Choroid plexus epithelial cell (primary cell): ENCODE measurements at regions not wholly inside any gene's neighbourhood (a gene's known extent, or its start where the extent isn't known, plus 50 kb on each side); places are given as distances from the start of the nearest gene placed in this dataset.
"Not testable (repeated sequence)": the region's sequence is repeated elsewhere in the genome, so short reads cannot be mapped to it uniquely, and the experiment has no call there.

Experiments used
- DNase-seq: peaks from one replicate; pipeline ENCODE4 v3.0.0-alpha.2; 2010; ENCODE audit warnings: low read depth
- H3K4me3 ChIP-seq: 2 replicates; pipeline ENCODE4 v1.5.1; 2011; ENCODE audit warnings: low read depth, mild to moderate bottlenecking, control low read depth, low read length, moderate library complexity
- TF ChIP-seq, protein P1 (sequence below): conservative IDR thresholded peaks from 2 replicates; pipeline ENCODE4 v1.5.1; 2011; ENCODE audit warnings: low read depth, mild to moderate bottlenecking, control low read depth, inconsistent platforms, low read length, moderate library complexity

DNA sequence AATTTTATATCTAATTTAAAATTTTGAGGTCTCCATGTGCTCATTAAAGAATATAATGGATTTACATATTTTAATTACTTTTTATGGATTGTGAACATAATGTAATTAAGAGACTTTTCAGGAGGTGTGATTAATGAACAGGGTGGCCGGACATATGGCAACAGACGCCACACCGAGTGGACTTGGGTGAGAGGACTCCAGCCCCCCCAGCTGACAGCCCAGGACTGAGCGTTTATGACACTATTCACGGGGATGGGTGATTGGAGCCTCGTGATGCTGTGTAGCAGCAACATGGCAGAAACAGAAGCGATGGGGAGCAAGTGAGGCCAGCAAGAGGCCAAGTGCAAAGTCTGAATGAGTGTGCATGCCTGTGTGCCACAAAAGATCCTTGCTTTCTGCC is 1176.9 kb downstream of the TYW1 start:
- no peak overlapping the region for H3K4me3 ChIP-seq
- TF ChIP-seq, protein P1, sequence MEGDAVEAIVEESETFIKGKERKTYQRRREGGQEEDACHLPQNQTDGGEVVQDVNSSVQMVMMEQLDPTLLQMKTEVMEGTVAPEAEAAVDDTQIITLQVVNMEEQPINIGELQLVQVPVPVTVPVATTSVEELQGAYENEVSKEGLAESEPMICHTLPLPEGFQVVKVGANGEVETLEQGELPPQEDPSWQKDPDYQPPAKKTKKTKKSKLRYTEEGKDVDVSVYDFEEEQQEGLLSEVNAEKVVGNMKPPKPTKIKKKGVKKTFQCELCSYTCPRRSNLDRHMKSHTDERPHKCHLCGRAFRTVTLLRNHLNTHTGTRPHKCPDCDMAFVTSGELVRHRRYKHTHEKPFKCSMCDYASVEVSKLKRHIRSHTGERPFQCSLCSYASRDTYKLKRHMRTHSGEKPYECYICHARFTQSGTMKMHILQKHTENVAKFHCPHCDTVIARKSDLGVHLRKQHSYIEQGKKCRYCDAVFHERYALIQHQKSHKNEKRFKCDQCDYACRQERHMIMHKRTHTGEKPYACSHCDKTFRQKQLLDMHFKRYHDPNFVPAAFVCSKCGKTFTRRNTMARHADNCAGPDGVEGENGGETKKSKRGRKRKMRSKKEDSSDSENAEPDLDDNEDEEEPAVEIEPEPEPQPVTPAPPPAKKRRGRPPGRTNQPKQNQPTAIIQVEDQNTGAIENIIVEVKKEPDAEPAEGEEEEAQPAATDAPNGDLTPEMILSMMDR = no peak
- no peak for DNase-seq

DNA sequence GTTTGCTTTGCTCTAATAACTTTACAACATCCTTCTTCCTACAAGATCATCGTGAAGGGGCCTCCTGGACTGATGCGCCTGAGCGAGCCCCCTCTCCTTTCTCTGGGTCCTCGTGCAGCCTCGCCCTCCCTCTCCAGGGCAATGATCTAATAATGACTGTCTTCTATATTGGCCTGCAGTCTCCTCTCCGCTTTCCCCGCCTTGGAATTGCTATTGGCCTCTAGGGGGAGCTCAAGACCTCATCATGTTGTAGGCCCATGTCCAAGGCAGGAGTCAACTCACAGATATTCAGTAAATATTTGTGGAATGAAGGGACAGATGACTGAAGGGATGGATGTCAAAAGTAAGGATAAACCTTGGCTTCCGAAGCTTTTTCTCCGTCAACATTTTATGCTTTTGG is 1180.3 kb downstream of the TYW1 start:
- DNase-seq = peak; percentile 51

DNA sequence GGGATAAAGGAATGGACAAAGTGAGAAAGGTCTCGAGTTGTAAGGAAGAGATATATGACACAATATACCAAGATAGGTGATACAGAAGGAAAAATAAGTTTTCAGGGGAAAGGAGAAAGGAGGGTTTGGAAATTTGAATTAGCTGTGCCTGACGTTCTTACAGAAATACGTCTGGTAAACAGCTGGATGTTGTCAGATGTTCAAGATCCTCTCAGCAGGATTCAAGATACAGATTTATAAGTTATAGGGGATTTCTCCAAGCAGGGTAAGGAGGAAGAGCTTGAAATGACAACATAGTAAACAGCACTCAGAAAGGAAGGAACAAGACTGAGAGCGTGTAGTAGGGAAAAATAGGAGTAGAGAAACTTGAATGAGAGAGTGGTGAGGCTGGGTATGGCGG is 1184.1 kb downstream of the TYW1 start:
- no peak overlapping the region for H3K4me3 ChIP-seq
- TF ChIP-seq, protein P1 = no peak
- no peak for DNase-seq

More for the DNA sequence above, 1180.3 kb downstream of the TYW1 start:
- TF ChIP-seq, protein P1 = peak; percentile 50
- no peak overlapping the region for H3K4me3 ChIP-seq

DNA sequence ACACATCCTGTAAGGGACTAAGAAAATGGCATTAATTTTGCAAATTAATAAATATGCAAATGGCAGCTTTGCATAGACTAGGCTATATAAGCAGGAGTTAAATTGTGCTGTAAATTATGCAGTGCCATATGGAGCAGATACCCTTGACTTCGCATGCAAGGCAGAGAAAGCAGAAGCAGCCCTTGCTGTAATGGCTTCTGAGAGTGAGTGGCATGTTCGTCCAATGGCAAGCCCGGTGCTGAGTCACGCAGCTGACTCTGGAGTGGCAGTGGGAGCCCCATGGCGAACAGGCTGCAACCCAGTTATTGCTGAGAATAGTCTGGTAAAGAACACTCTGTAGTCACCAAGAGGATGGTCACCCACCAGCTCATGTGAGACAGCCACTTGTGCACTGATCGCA is 1186.5 kb downstream of the TYW1 start:
- H3K4me3 ChIP-seq = no peak overlapping the region
- no peak for DNase-seq
- TF ChIP-seq, protein P1 = no peak

DNA sequence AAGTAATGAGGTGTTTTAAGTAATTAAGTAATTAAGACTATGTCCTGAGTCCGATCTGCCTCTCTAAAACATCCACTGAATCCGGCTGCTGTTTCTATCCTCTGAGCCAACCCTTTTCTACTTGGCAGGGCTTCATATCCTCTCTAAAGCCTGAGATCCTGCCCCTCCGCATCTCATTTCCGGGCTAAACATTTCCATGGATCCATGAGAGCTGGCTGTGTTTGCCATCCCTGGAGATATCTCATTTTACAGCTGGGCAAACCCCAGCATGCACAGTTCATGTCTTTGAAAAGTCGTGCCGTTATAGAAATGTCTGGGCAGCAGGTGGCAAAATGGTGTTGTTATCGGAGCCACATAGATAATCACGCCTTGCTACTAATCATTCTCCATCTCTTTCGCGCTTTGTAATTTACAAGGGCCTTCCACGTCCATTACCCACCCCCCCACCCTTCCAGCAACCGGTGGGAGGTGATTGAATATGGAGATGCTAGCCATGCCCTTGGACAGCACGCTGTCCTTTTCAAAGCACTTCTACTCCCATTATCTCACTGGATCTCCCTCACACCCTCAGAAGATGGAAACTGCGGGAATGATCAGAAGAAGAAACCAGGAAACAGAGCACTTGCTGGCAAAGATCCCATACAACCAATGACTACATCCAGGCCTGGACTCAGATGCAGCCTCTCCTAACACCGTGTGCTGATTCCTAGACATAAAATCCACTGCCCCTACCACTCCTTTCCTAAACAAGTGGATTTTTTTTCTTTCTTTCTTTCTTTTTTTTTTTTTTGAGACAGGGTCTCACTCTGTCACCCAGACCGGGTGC is 1189.2 kb downstream of the TYW1 start:
- TF ChIP-seq, protein P1 = no peak
- no peak for DNase-seq
- no peak overlapping the region for H3K4me3 ChIP-seq

DNA sequence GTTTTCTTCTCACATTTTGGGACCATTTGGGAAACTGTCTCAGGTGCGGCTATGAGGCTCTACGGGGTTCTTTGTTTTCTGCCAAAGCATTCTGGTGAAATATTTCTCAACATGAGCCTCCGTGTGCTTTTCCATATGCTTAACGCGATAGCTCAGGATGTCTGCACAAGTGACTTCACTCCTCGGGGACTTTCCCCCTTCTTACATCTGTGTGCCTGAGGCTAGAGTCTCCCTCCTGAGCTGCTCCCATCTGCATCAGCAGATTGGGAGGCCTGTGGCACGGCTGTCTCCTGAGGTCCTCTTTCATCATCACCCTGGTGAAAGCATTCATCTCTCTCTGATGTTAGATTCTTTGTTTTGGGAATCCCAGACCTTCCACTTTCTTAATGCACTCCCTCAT is 1190.9 kb downstream of the TYW1 start:
- no peak for DNase-seq
- no peak overlapping the region for H3K4me3 ChIP-seq
- TF ChIP-seq, protein P1 = no peak

DNA sequence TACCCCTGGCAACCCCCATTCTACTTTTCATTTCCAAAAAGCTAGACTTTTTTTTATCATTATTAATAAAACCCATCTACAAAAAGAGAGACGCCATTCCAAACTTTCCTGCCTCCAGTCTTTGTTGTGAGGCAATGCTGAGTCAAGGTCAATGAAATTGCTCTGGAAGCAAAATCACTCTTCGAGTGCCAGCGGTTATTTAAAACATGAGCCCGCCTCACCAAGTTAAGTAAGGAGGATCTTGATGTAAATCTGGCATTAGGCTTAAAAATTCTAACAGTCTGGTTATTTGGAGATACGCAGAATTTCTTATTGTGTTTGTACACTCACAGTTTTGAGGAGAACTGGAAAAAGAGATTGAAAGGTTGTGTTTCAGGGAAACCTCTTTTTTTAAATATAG is 1196.3 kb downstream of the TYW1 start:
- H3K4me3 ChIP-seq = no peak overlapping the region
- TF ChIP-seq, protein P1 = no peak
- DNase-seq = no peak

DNA sequence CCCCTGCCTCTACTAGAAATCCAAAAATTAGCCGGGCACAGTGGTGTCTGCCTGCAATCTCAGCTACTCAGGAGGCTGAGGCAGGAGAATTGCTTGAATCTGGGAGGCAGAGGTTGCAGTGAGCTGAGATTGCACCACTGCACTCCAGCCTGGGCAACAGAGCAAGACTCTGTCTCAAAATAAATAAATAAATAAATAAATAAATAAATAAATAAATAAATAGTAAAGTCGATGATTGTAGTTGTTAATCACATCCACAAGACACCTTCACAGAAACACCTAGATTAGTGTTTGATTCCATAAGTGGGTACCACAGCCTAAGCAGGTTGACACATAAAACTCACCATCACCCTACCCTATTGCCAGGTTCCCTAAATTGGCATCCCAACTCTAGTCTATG is 1199.0 kb downstream of the TYW1 start:
- not testable (repeated sequence) for DNase-seq, H3K4me3 ChIP-seq
